HCT116 (cell line): ENCODE measurements at regions not wholly inside any gene's neighbourhood (a gene's known extent, or its start where the extent isn't known, plus 50 kb on each side); places are given as distances from the start of the nearest gene placed in this dataset.

Experiments used
- ATAC-seq: fragments of 200-7000 bp; cut with Tn5 transposase; 2 replicates; pipeline ENCODE4 v1.9.1; 2020; ENCODE audit warnings: mild to moderate bottlenecking, moderate library complexity
- BruUV-seq: library from RNA; stranded (reverse); fragments of 400-500 nt; replicated peaks from 2 replicates; lab custom pipeline; 2021; lab: Mats Ljungman, UMichigan
- CTCF ChIA-PET: fragments of 300-600 bp; sonication (Branson Sonifier 250); formaldehyde crosslinking; loops from one replicate; lab custom pipeline; 2021; ENCODE audit warnings: antibody characterized with exemption; lab: Charles Lee
- POLR2A ChIA-PET: fragments of 300-600, 350-600 bp; sonication (Branson Sonifier 250); formaldehyde crosslinking; loops from one replicate; lab custom pipeline; 2021; ENCODE audit warnings: antibody characterized with exemption; lab: Charles Lee
- RAD21 ChIA-PET, 2 experiments: fragments of 300-600 bp; sonication (Branson Sonifier 250); formaldehyde crosslinking; loops; one replicate each; lab custom pipeline; 2023; ENCODE audit warnings: low total read pairs in 2 of 2; ENCODE audit not compliant: uncharacterized antibody in 2 of 2, unreplicated experiment in 2 of 2, low non-redundant PET in 1 of 2; lab: Charles Lee
- DNase-seq: peaks from one replicate; pipeline ENCODE4 v3.0.0-alpha.2; 2010; ENCODE audit warnings: low read depth, low spot score
- H2AFZ ChIP-seq: fragments of 200-600 bp; shearing (Covaris generic), sonication (generic); 2 replicates; pipeline ENCODE4 v1.6.1; 2017; ENCODE audit warnings: low read depth, mixed run types, mixed read lengths, antibody characterized with exemption, low read length; ENCODE audit not compliant: poor library complexity, severe bottlenecking
- H3K27ac ChIP-seq: 2 replicates; pipeline ENCODE4 v1.5.1; 2012; ENCODE audit warnings: low read depth, low read length
- H3K27me3 ChIP-seq: fragments of 200-600 bp; sonication (generic); 2 replicates; pipeline ENCODE4 v1.6.1; 2016; ENCODE audit warnings: mixed run types, low read length, mixed read lengths; ENCODE audit not compliant: insufficient read depth
- H3K36me3 ChIP-seq, 2 experiments: fragments of 200-500 bp in 1 of 2; fragments of 200-600 bp in 1 of 2; sonication (Bioruptor generic) in 1 of 2; sonication (generic) in 1 of 2; 2 replicates each; pipeline versions ENCODE4 v1.5.1 to v1.6.1; 2014 to 2016; ENCODE audit warnings: low read length in 2 of 2, inconsistent platforms in 1 of 2, mixed read lengths in 1 of 2, mixed run types in 1 of 2; ENCODE audit not compliant: insufficient read depth in 2 of 2, control insufficient read depth in 1 of 2
- H3K4me1 ChIP-seq, 2 experiments: fragments of 200-600 bp in 1 of 2; sonication (generic) in 1 of 2; 2 replicates each; pipeline versions ENCODE4 v1.5.1 to v1.6.1; 2012 to 2017; ENCODE audit warnings: low read length in 2 of 2, inconsistent platforms in 1 of 2, mild to moderate bottlenecking in 1 of 2, mixed read lengths in 1 of 2, mixed run types in 1 of 2, moderate library complexity in 1 of 2; ENCODE audit not compliant: insufficient read depth in 2 of 2, control insufficient read depth in 1 of 2
- H3K4me2 ChIP-seq: fragments of 200-600 bp; sonication (generic); 2 replicates; pipeline ENCODE4 v1.6.1; 2017; ENCODE audit warnings: mixed run types, low read length, mixed read lengths
- H3K4me3 ChIP-seq, 2 experiments: fragments of 200-600 bp in 1 of 2; sonication (generic) in 1 of 2; replicated peaks in 1 of 2; 2 replicates each; pipeline ENCODE4 v1.5.1; 2011 to 2016; ENCODE audit warnings: low read length in 2 of 2, control low read depth in 1 of 2, low read depth in 1 of 2, mild to moderate bottlenecking in 1 of 2, mixed read lengths in 1 of 2, mixed run types in 1 of 2
- H3K79me2 ChIP-seq: fragments of 200-600 bp; sonication (generic); 2 replicates; pipeline ENCODE4 v1.6.1; 2017; ENCODE audit warnings: mild to moderate bottlenecking, mixed run types, low read length, moderate library complexity, mixed read lengths; ENCODE audit not compliant: insufficient read depth
- H3K9ac ChIP-seq: fragments of 200-600 bp; sonication (generic); 2 replicates; pipeline ENCODE4 v1.6.1; 2016; ENCODE audit warnings: low read length, mixed read lengths
- H3K9me2 ChIP-seq: fragments of 200-600 bp; sonication (generic), shearing (Covaris generic); 2 replicates; pipeline ENCODE4 v1.6.1; 2017; ENCODE audit warnings: mixed run types, mild to moderate bottlenecking, moderate library complexity; ENCODE audit not compliant: insufficient read depth
- H3K9me3 ChIP-seq, 2 experiments: fragments of 200-500 bp in 1 of 2; fragments of 200-600 bp in 1 of 2; sonication (Bioruptor generic) in 1 of 2; sonication (generic) in 1 of 2; 2 replicates each; pipeline ENCODE4 v1.6.1; 2014 to 2017; ENCODE audit warnings: low read length in 2 of 2, mixed read lengths in 2 of 2, inconsistent platforms in 1 of 2, low read depth in 1 of 2, mild to moderate bottlenecking in 1 of 2, mixed run types in 1 of 2, moderate library complexity in 1 of 2; ENCODE audit not compliant: control insufficient read depth in 1 of 2, insufficient read depth in 1 of 2
- H4K20me1 ChIP-seq: fragments of 200-600 bp; sonication (generic), shearing (Covaris generic); 2 replicates; pipeline ENCODE4 v1.6.1; 2017; ENCODE audit warnings: mixed run types, mild to moderate bottlenecking, moderate library complexity; ENCODE audit not compliant: insufficient read depth
- CEBPB ChIP-seq: IDR thresholded peaks from 2 replicates; pipeline ENCODE4 v1.6.1; 2012; ENCODE audit warnings: low read depth
- EZH2phosphoT487 ChIP-seq: fragments of 200-600 bp; IDR thresholded peaks from 2 replicates; pipeline ENCODE4 v1.6.1; 2018; ENCODE audit warnings: antibody characterized with exemption, borderline replicate concordance
- JUND ChIP-seq: IDR thresholded peaks from 2 replicates; pipeline ENCODE4 v1.6.1; 2012
- MAX ChIP-seq: IDR thresholded peaks from 2 replicates; pipeline ENCODE4 v1.6.1; 2012
- REST ChIP-seq: IDR thresholded peaks from 2 replicates; pipeline ENCODE4 v1.6.1; 2012; ENCODE audit warnings: low read depth
- SIN3A ChIP-seq: IDR thresholded peaks from 2 replicates; pipeline ENCODE4 v1.6.1; 2012; ENCODE audit warnings: low read depth
- SP1 ChIP-seq: IDR thresholded peaks from 2 replicates; pipeline ENCODE4 v1.6.1; 2012; ENCODE audit warnings: low read depth
- SRF ChIP-seq: IDR thresholded peaks from 2 replicates; pipeline ENCODE4 v1.6.1; 2012; ENCODE audit warnings: low read depth
- TCF7L2 ChIP-seq: IDR thresholded peaks from 2 replicates; pipeline ENCODE4 v1.7.0; 2011; ENCODE audit warnings: borderline replicate concordance, inconsistent platforms; ENCODE audit not compliant: insufficient read depth, insufficient read length; ENCODE audit errors: extremely low read depth
- YY1 ChIP-seq: IDR thresholded peaks from 2 replicates; pipeline ENCODE4 v1.6.1; 2011; ENCODE audit warnings: low read length, low read depth, moderate library complexity, mild to moderate bottlenecking; ENCODE audit not compliant: insufficient replicate concordance; ENCODE audit errors: extremely low read depth
- ZBTB33 ChIP-seq: IDR thresholded peaks from 2 replicates; pipeline ENCODE4 v1.6.1; 2011; ENCODE audit warnings: mild to moderate bottlenecking, low read length, moderate library complexity; ENCODE audit not compliant: insufficient replicate concordance; ENCODE audit errors: extremely low read depth
- ZFX ChIP-seq: fragments of 450-650 bp; IDR thresholded peaks from 2 replicates; pipeline ENCODE4 v1.6.1; 2017
- intact Hi-C: fragments of 100-400 bp; cut with micrococcal nuclease; formaldehyde crosslinking; loops from 2 replicates; pipeline ENCODE4 v1.10.0; 2022

- TF ChIP-seq SRF (no peak), YY1 (no peak), CEBPB (no peak)
- TF ChIP-seq, all 23 proteins: peak for 0
Observed at GRCh38 chr1:82840192-82840591, 1039.5 kb downstream of the ADGRL2 start (continued).

GRCh38 chr1:82837766-82838465 is 1037.2 kb downstream of the ADGRL2 start:
- no peak overlapping the region for H3K27ac ChIP-seq
- no TSS peak for BruUV-seq
- no peak overlapping the region for H3K4me3 ChIP-seq
- RAD21 ChIA-PET: no interaction called here
- TF ChIP-seq REST (no peak), EZH2phosphoT487 (no peak), CEBPB (no peak), ZBTB33 (no peak), MAX (no peak), SP1 (no peak), TCF7L2 (no peak), YY1 (no peak), ZFX (no peak), SIN3A (no peak), JUND (no peak)
- DNase-seq: no peak
- H3K36me3 ChIP-seq: no peaks in the 10 kb centered on the region
- no peaks in the 10 kb centered on the region for H3K27me3 ChIP-seq
- no peaks in the 10 kb centered on the region for H3K4me1 ChIP-seq
- intact Hi-C loops: no loop called here
- H3K4me2 ChIP-seq: no peak overlapping the region
- H3K9me3 ChIP-seq: peaks cover 0 to 3% of the 10 kb centered on the region in 2 experiments; a peak in 1 of 4 replicates
- POLR2A ChIA-PET: no interaction called here
- ATAC-seq: no peak
- H2AFZ ChIP-seq: no peak overlapping the region
- no peaks in the 10 kb centered on the region for H3K79me2 ChIP-seq
- H3K9me2 ChIP-seq: no peaks in the 10 kb centered on the region
- CTCF ChIA-PET: no interaction called here
- H3K9ac ChIP-seq: no peak overlapping the region
- H4K20me1 ChIP-seq: no peaks in the 10 kb centered on the region
